ENCODE measurements at regions not wholly inside any gene's neighbourhood (a gene's known extent, or its start where the extent isn't known, plus 50 kb on each side); places are given as distances from the start of the nearest gene placed in this dataset.

DNA sequence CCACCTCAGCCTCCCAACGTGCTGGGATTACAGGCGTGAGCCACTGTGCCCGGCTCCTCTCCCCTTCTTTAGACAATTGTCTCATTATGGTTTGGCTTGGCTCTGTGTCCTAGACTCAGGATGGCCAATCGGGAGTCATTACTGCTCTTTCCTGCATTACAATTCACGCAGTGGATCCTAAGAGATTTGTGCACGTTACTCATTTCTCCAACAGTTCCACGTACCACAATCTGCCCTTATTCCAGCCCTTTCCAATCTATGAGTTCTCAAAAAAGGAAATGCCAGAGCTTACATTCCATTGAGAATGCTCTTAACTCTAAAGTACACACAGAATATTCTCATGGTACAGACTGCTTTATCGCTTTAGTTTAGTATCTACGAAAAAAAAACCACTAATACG is 357.0 kb downstream of the GPATCH2 start:
- TF ChIP-seq CTCF (conservative IDR thresholded peaks at IDR 0.05 in 1 of 2, IDR thresholded peaks at IDR 0.05 in 1 of 2; ENCODE audit: low read depth in 1 of 2, low read length in 2 of 2): no peak
- TF ChIP-seq EZH2 (IDR thresholded peaks at IDR 0.05; ENCODE audit: low read length, missing control alignments): no peak

Measured in fibroblast of lung (primary cell).